ENCODE measurements at regions not wholly inside any gene's neighbourhood (a gene's known extent, or its start where the extent isn't known, plus 50 kb on each side); places are given as distances from the start of the nearest gene placed in this dataset.

DNA sequence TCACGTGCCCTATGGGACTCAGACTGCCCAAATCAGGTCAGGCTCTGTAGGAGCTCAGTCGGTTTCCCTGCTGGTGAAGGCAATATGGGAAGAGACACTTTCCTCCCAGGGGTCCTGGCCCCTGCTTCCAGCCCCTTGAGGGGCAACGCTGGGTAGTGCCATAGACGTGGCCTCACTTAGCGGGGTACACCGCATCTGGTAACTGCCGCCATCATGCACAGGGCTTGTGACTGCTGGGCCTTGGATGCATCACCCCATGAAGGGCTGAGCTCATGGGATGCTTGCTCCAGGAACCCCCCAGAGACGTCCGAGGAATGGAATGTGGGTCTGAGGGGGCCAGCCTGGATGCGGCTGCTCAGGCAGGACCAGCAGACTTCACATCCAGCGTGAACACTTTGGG, 127.3 kb upstream of the HDAC4 start:
- no TSS peak for BruUV-seq (replicated peaks)
- intact Hi-C loops (cut with micrococcal nuclease) = no loop called here
- Mint-ChIP-seq H3K27ac (ENCODE audit: low read depth, unreplicated experiment) (no peak overlapping the region), H3K4me3 (ENCODE audit: unreplicated experiment) (no peak overlapping the region), H3K27me3 (ENCODE audit: insufficient read depth, unreplicated experiment) (peaks cover 17% of the 10 kb centered on the region), H3K9me3 (ENCODE audit: unreplicated experiment) (no peaks in the 10 kb centered on the region), H3K4me1 (ENCODE audit: insufficient read depth, unreplicated experiment) (no peaks in the 10 kb centered on the region), H3K36me3 (ENCODE audit: insufficient read depth, unreplicated experiment) (no peaks in the 10 kb centered on the region)
- TF ChIP-seq, protein P1, sequence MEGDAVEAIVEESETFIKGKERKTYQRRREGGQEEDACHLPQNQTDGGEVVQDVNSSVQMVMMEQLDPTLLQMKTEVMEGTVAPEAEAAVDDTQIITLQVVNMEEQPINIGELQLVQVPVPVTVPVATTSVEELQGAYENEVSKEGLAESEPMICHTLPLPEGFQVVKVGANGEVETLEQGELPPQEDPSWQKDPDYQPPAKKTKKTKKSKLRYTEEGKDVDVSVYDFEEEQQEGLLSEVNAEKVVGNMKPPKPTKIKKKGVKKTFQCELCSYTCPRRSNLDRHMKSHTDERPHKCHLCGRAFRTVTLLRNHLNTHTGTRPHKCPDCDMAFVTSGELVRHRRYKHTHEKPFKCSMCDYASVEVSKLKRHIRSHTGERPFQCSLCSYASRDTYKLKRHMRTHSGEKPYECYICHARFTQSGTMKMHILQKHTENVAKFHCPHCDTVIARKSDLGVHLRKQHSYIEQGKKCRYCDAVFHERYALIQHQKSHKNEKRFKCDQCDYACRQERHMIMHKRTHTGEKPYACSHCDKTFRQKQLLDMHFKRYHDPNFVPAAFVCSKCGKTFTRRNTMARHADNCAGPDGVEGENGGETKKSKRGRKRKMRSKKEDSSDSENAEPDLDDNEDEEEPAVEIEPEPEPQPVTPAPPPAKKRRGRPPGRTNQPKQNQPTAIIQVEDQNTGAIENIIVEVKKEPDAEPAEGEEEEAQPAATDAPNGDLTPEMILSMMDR (IDR thresholded peaks at IDR 0.05; ENCODE audit: unreplicated experiment) = no peak
- DNase-seq (ENCODE audit: unreplicated experiment) = no peak
- CTCF ChIA-PET = interaction anchor here (0.6 kb wide), 1 partner anchor 1190 kb away, joined by 4 read pairs; no protein-coding TSS in a partner anchor
- POLR2A ChIA-PET = no interaction called here

- TF ChIP-seq, protein P1 (IDR thresholded peaks at IDR 0.05; ENCODE audit: unreplicated experiment) = no peak
- H3K36me3 Mint-ChIP-seq (ENCODE audit: insufficient read depth, unreplicated experiment) = no peaks in the 10 kb centered on the region
- no peaks in the 10 kb centered on the region for H3K9me3 Mint-ChIP-seq (ENCODE audit: unreplicated experiment)
- no TSS peak for BruUV-seq (replicated peaks)
- ChIA-PET CTCF (no interaction called here), POLR2A (no interaction called here)
- no peak overlapping the region for H3K4me3 Mint-ChIP-seq (ENCODE audit: unreplicated experiment)
- H3K4me1 Mint-ChIP-seq (ENCODE audit: insufficient read depth, unreplicated experiment) = no peaks in the 10 kb centered on the region
- peaks cover 26% of the 10 kb centered on the region for H3K27me3 Mint-ChIP-seq (ENCODE audit: insufficient read depth, unreplicated experiment)
- no peak for DNase-seq (ENCODE audit: unreplicated experiment)
- intact Hi-C loops (cut with micrococcal nuclease) = no loop called here
- H3K27ac Mint-ChIP-seq (ENCODE audit: low read depth, unreplicated experiment) = no peak overlapping the region
Measured at GRCh38 chr2:239526666-239527415, 126.0 kb upstream of the HDAC4 start.

DNA sequence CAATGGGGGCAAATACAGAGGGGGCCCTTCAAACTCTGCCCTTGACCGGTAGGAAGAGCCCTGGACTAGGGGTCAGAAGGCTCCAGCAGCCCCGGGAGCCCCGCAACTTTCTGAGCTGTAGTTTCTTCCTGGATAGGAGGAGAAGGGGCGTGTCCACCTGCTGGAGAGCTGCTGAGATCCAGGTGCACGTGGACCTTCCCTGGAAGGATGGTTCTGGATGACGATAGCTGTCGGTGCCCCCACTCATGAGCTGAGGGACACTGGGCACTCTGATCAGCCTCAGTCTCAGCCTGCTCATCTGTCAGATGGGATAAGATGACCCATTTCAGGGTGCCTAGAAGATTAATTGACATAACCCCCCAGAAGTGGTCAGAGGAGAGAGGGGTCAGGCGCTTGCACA, 125.2 kb upstream of the HDAC4 start:
- H3K27me3 Mint-ChIP-seq (ENCODE audit: insufficient read depth, unreplicated experiment) = peaks cover 34% of the 10 kb centered on the region
- DNase-seq (ENCODE audit: unreplicated experiment) = no peak
- no peak overlapping the region for H3K4me3 Mint-ChIP-seq (ENCODE audit: unreplicated experiment)
- ChIA-PET POLR2A (no interaction called here), CTCF (interaction anchor here (0.7 kb wide), 1 partner anchor 381 kb away, joined by 3 read pairs; no protein-coding TSS in a partner anchor)
- no peaks in the 10 kb centered on the region for H3K9me3 Mint-ChIP-seq (ENCODE audit: unreplicated experiment)
- BruUV-seq (replicated peaks) = no TSS peak
- no peaks in the 10 kb centered on the region for H3K4me1 Mint-ChIP-seq (ENCODE audit: insufficient read depth, unreplicated experiment)
- H3K36me3 Mint-ChIP-seq (ENCODE audit: insufficient read depth, unreplicated experiment) = no peaks in the 10 kb centered on the region
- TF ChIP-seq, protein P1 (IDR thresholded peaks at IDR 0.05; ENCODE audit: unreplicated experiment) = no peak
- no peak overlapping the region for H3K27ac Mint-ChIP-seq (ENCODE audit: low read depth, unreplicated experiment)
- intact Hi-C loops (cut with micrococcal nuclease) = no loop called here

GRCh38 chr2:239523954-239524330, 123.1 kb upstream of the HDAC4 start:
- no TSS peak for BruUV-seq (replicated peaks)
- intact Hi-C loops (cut with micrococcal nuclease) = no loop called here
- ChIA-PET CTCF (no interaction called here), POLR2A (interaction anchor here (1.5 kb wide), 1 partner anchor 80 kb away, joined by 3 read pairs; no protein-coding TSS in a partner anchor)
- no peaks in the 10 kb centered on the region for H3K9me3 Mint-ChIP-seq (ENCODE audit: unreplicated experiment)
- no peak overlapping the region for H3K4me3 Mint-ChIP-seq (ENCODE audit: unreplicated experiment)
- no peak overlapping the region for H3K27ac Mint-ChIP-seq (ENCODE audit: low read depth, unreplicated experiment)
- no peak for DNase-seq (ENCODE audit: unreplicated experiment)
- TF ChIP-seq, protein P1 (IDR thresholded peaks at IDR 0.05; ENCODE audit: unreplicated experiment) = no peak
- H3K36me3 Mint-ChIP-seq (ENCODE audit: insufficient read depth, unreplicated experiment) = no peaks in the 10 kb centered on the region
- H3K4me1 Mint-ChIP-seq (ENCODE audit: insufficient read depth, unreplicated experiment) = no peaks in the 10 kb centered on the region
- H3K27me3 Mint-ChIP-seq (ENCODE audit: insufficient read depth, unreplicated experiment) = peaks cover 43% of the 10 kb centered on the region

All from MCF 10A (cell line).